Uterus (tissue), 2 donors: ENCODE measurements at regions not wholly inside any gene's neighbourhood (a gene's known extent, or its start where the extent isn't known, plus 50 kb on each side); places are given as distances from the start of the nearest gene placed in this dataset.

Experiments
- CTCF ChIP-seq, 4 experiments: fragments of 200-600 bp in 2 of 4; fragments of 450-650 bp in 2 of 4; sonication (generic) in 2 of 4; IDR thresholded peaks; one replicate each; pipeline ENCODE4 v1.5.1; 2016 to 2019; ENCODE audit warnings: antibody characterized with exemption in 4 of 4, mild to moderate bottlenecking in 2 of 4, moderate library complexity in 1 of 4
- POLR2A ChIP-seq, 2 donors: fragments of 450-650 bp; IDR thresholded peaks; one replicate each; pipeline ENCODE4 v1.6.1; 2016; ENCODE audit warnings: antibody characterized with exemption in 2 of 2, mild to moderate bottlenecking in 1 of 2, moderate library complexity in 1 of 2

- TF ChIP-seq CTCF (IDR thresholded peaks at IDR 0.05) (no peak), POLR2A (IDR thresholded peaks at IDR 0.05) (no peak)
These were observed 191.0 kb upstream of the ADAMTS16 start for GRCh38 chr5:4949108-4949507.
